CD14-positive monocyte (primary cell): ENCODE measurements at regions not wholly inside any gene's neighbourhood (a gene's known extent, or its start where the extent isn't known, plus 50 kb on each side); places are given as distances from the start of the nearest gene placed in this dataset.
"Not testable (repeated sequence)": the region's sequence is repeated elsewhere in the genome, so short reads cannot be mapped to it uniquely, and the experiment has no call there.

Experiments used
- DNase-seq, 3 donors: peaks; one replicate each; pipeline ENCODE4 v3.0.0-alpha.2; 2011 to 2022
- H2AFZ ChIP-seq: 2 replicates; pipeline ENCODE4 v1.6.0; 2012; ENCODE audit warnings: mild to moderate bottlenecking, low read depth, low read length, inconsistent platforms; ENCODE audit not compliant: insufficient read depth, poor library complexity, severe bottlenecking
- H3K27ac ChIP-seq, 2 donors: 1 replicate in 1 of 2; 2 replicates in 1 of 2; pipeline ENCODE4 v1.5.1; 2012 to 2013; ENCODE audit warnings: low read length in 2 of 2, control low read depth in 1 of 2, inconsistent platforms in 1 of 2, low read depth in 1 of 2, mild to moderate bottlenecking in 1 of 2
- H3K27me3 ChIP-seq, 2 donors: one replicate each; pipeline versions ENCODE4 v1.6.0 to v1.6.1; 2011 to 2013; ENCODE audit warnings: low read length in 2 of 2; ENCODE audit not compliant: control insufficient read depth in 2 of 2, insufficient read depth in 2 of 2
- H3K36me3 ChIP-seq, 2 donors: replicated peaks in 1 of 2; 1 replicate in 1 of 2; 2 replicates in 1 of 2; pipeline versions ENCODE4 v1.5.1 to v1.6.1; 2012 to 2013; ENCODE audit warnings: low read length in 2 of 2, control low read depth in 1 of 2, inconsistent platforms in 1 of 2, mild to moderate bottlenecking in 1 of 2; ENCODE audit not compliant: insufficient read depth in 2 of 2, control insufficient read depth in 1 of 2
- H3K4me1 ChIP-seq, 2 donors: 1 replicate in 1 of 2; 2 replicates in 1 of 2; pipeline versions ENCODE4 v1.5.1 to v1.6.1; 2012 to 2013; ENCODE audit warnings: low read length in 2 of 2, control low read depth in 1 of 2, inconsistent platforms in 1 of 2, mild to moderate bottlenecking in 1 of 2, moderate library complexity in 1 of 2; ENCODE audit not compliant: insufficient read depth in 2 of 2, control insufficient read depth in 1 of 2
- H3K4me2 ChIP-seq: replicated peaks from 2 replicates; pipeline ENCODE3; 2012; ENCODE audit warnings: low read length, moderate library complexity, mild to moderate bottlenecking; ENCODE audit not compliant: poor library complexity, severe bottlenecking; ENCODE audit errors: extremely low read depth
- H3K4me3 ChIP-seq, 3 experiments: fragments of 200-600 bp in 1 of 3; sonication (generic) in 1 of 3; replicated peaks in 1 of 3; 1 replicate in 2 of 3; 2 replicates in 1 of 3; pipeline ENCODE4 v1.5.1; 2011 to 2013; ENCODE audit warnings: low read length in 3 of 3, mild to moderate bottlenecking in 3 of 3, control low read depth in 2 of 3, low read depth in 2 of 3, inconsistent platforms in 1 of 3, moderate library complexity in 1 of 3
- H3K79me2 ChIP-seq: 2 replicates; pipeline ENCODE4 v1.6.0; 2012; ENCODE audit warnings: mild to moderate bottlenecking, control low read depth, inconsistent platforms, low read length, moderate library complexity; ENCODE audit not compliant: insufficient read depth
- H3K9ac ChIP-seq: 2 replicates; pipeline ENCODE4 v1.6.0; 2017; ENCODE audit warnings: low read length, mild to moderate bottlenecking; ENCODE audit not compliant: insufficient read depth, poor library complexity, severe bottlenecking
- H3K9me3 ChIP-seq, 2 donors: replicated peaks in 1 of 2; 1 replicate in 1 of 2; 2 replicates in 1 of 2; pipeline versions ENCODE4 v1.5.1 to v1.6.1; 2012 to 2013; ENCODE audit warnings: low read length in 2 of 2, control low read depth in 1 of 2; ENCODE audit not compliant: control insufficient read depth in 1 of 2, insufficient read depth in 1 of 2
- H4K20me1 ChIP-seq: 2 replicates; pipeline ENCODE4 v1.6.0; 2012; ENCODE audit warnings: mild to moderate bottlenecking, low read length, control low read depth, moderate library complexity; ENCODE audit not compliant: insufficient read depth
- H3K27ac Mint-ChIP-seq, 7 donors: one replicate each; pipeline ENCODE4 v1.8.0; 2020; ENCODE audit warnings: mild to moderate bottlenecking in 7 of 7, mixed read lengths in 7 of 7, moderate library complexity in 6 of 7, inconsistent platforms in 2 of 7
- H3K27me3 Mint-ChIP-seq, 3 donors: one replicate each; pipeline ENCODE4 v1.8.0; 2021 to 2022; ENCODE audit warnings: low read depth in 3 of 3, mild to moderate bottlenecking in 3 of 3, mixed read lengths in 3 of 3, moderate library complexity in 3 of 3, inconsistent platforms in 1 of 3
- H3K36me3 Mint-ChIP-seq, 2 donors: one replicate each; pipeline ENCODE4 v1.8.0; 2020; ENCODE audit warnings: mixed read lengths in 2 of 2, inconsistent platforms in 1 of 2, mild to moderate bottlenecking in 1 of 2
- H3K4me1 Mint-ChIP-seq: one replicate; pipeline ENCODE4 v1.8.0; 2020; ENCODE audit warnings: mild to moderate bottlenecking, mixed read lengths
- H3K4me3 Mint-ChIP-seq, 2 donors: one replicate each; pipeline ENCODE4 v1.8.0; 2020; ENCODE audit warnings: mild to moderate bottlenecking in 2 of 2, mixed read lengths in 2 of 2, moderate library complexity in 1 of 2
- H3K9me3 Mint-ChIP-seq, 7 donors: one replicate each; pipeline ENCODE4 v1.8.0; 2020 to 2022; ENCODE audit warnings: mixed read lengths in 7 of 7, mild to moderate bottlenecking in 6 of 7, moderate library complexity in 6 of 7, inconsistent platforms in 2 of 7
- WGBS: methylation state at CpG from one replicate; pipeline ENCODE4 v1.1.5; 2013; ENCODE audit warnings: missing lambda C conversion rate; ENCODE audit not compliant: insufficient coverage; 5-methylcytosine and 5-hydroxymethylcytosine counted together
- intact Hi-C, 2 donors: fragments of 100-400 bp; cut with micrococcal nuclease; formaldehyde crosslinking; loops; one replicate each; pipeline versions ENCODE4 v1.15.0 to v1.15.1; 2023

- H3K9me3 ChIP-seq, H3K4me3 Mint-ChIP-seq, H2AFZ ChIP-seq, H3K79me2 ChIP-seq, H3K9me3 Mint-ChIP-seq, H3K4me2 ChIP-seq, H3K4me3 ChIP-seq, H4K20me1 ChIP-seq, H3K4me1 Mint-ChIP-seq, H3K27me3 ChIP-seq, H3K27me3 Mint-ChIP-seq, H3K27ac ChIP-seq, H3K9ac ChIP-seq, DNase-seq, H3K36me3 ChIP-seq, H3K27ac Mint-ChIP-seq, intact Hi-C loops, H3K4me1 ChIP-seq, H3K36me3 Mint-ChIP-seq: not testable (repeated sequence)
- WGBS, result no CpG with 5 or more reads among the region's 4 CpGs
Observed at GRCh38 chr16:16721849-16722248, 342.9 kb downstream of the NPIPA7 start.

- H2AFZ ChIP-seq, H3K4me2 ChIP-seq, H3K36me3 ChIP-seq, H3K9me3 Mint-ChIP-seq, DNase-seq, H3K9me3 ChIP-seq, H3K4me3 Mint-ChIP-seq, H3K4me1 Mint-ChIP-seq, H3K4me1 ChIP-seq, H3K27ac Mint-ChIP-seq, H4K20me1 ChIP-seq, H3K79me2 ChIP-seq, H3K27me3 ChIP-seq, H3K9ac ChIP-seq, intact Hi-C loops, H3K27me3 Mint-ChIP-seq, H3K36me3 Mint-ChIP-seq, H3K27ac ChIP-seq, H3K4me3 ChIP-seq: not testable (repeated sequence)
- WGBS, result no CpG with 5 or more reads among the region's 4 CpGs
Observed at GRCh38 chr16:16722666-16723065, 343.7 kb downstream of the NPIPA7 start.

- DNase-seq, H3K4me3 ChIP-seq, H3K27me3 Mint-ChIP-seq, H3K36me3 Mint-ChIP-seq, H3K27me3 ChIP-seq, H3K4me2 ChIP-seq, H3K27ac ChIP-seq, intact Hi-C loops, H3K79me2 ChIP-seq, H3K9me3 ChIP-seq, H3K9me3 Mint-ChIP-seq, H4K20me1 ChIP-seq, H3K36me3 ChIP-seq, H3K9ac ChIP-seq, H3K4me1 ChIP-seq, H2AFZ ChIP-seq, H3K4me3 Mint-ChIP-seq, H3K4me1 Mint-ChIP-seq, H3K27ac Mint-ChIP-seq: not testable (repeated sequence)
- no CpG with 5 or more reads among the region's 6 CpGs for WGBS
Observed at GRCh38 chr16:16723819-16724519, 345.0 kb downstream of the NPIPA7 start.

- intact Hi-C loops, H3K27me3 ChIP-seq, H3K4me3 ChIP-seq, H4K20me1 ChIP-seq, H3K27ac ChIP-seq, H3K4me1 ChIP-seq, H3K27me3 Mint-ChIP-seq, H2AFZ ChIP-seq, H3K36me3 Mint-ChIP-seq, H3K9me3 ChIP-seq, H3K9me3 Mint-ChIP-seq, H3K79me2 ChIP-seq, H3K4me3 Mint-ChIP-seq, H3K27ac Mint-ChIP-seq, H3K4me1 Mint-ChIP-seq, H3K36me3 ChIP-seq, DNase-seq, H3K9ac ChIP-seq, H3K4me2 ChIP-seq: not testable (repeated sequence)
- WGBS, result no CpG with 5 or more reads among the region's 2 CpGs
Observed at GRCh38 chr16:16727048-16727447, 348.1 kb downstream of the NPIPA7 start.
